HG02571 (cell line): ENCODE measurements at regions not wholly inside any gene's neighbourhood (a gene's known extent, or its start where the extent isn't known, plus 50 kb on each side); places are given as distances from the start of the nearest gene placed in this dataset.

Experiments used
- ATAC-seq: cut with Tn5 transposase; IDR thresholded peaks from one replicate; pipeline ENCODE4 v1.9.1; 2021; ENCODE audit warnings: mild to moderate bottlenecking, moderate library complexity; ENCODE audit not compliant: unreplicated experiment

GRCh38 chr2:34098256-34098655, 499.2 kb upstream of the FAM98A start:
- no peak for ATAC-seq

- ATAC-seq: peak; percentile 72
These were observed 497.6 kb upstream of the FAM98A start for GRCh38 chr2:34096562-34097171.

DNA sequence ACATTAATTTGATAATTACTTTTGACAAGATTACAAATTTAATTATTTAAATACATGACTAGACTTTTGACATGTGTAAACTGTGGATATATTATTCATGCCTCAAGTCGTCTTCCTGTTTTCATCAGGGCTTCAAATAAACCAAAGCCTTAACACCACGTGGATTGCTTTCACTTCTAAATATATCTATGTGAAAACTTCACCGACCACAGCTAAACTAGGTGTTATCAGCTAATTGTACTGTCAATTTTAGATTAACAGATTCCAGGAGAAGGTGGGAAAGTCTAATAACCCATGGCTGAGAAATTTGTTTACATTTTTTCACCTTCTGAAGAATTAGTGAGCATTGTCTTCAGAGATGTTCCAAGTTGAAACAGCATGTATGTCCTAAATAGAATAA, 494.7 kb upstream of the FAM98A start:
- ATAC-seq: no peak

- no peak for ATAC-seq
These were observed 471.1 kb upstream of the FAM98A start for GRCh38 chr2:34070196-34070595.

DNA sequence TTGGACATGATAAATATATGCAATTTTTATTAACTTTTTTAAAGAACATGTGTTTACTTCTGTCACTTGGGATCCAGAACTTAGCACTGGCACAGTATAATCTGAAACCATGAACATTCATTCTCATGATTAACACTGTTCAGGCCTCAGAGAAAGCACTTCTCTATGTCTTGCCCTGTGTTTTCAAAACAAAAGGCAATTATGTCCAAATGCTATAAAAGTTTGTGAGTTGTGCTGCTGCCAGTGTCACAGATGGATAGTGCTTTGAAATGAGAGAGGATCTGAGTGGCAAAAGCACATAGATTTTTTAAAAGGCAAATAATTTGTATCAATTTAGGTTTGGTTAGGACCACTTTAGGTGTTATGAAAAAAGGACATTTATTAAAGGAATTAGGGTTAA, 470.5 kb upstream of the FAM98A start:
- no peak for ATAC-seq

GRCh38 chr2:34050413-34050812, 451.3 kb upstream of the FAM98A start:
- ATAC-seq: no peak

GRCh38 chr2:34045101-34045655, 446.1 kb upstream of the FAM98A start:
- no peak for ATAC-seq

DNA sequence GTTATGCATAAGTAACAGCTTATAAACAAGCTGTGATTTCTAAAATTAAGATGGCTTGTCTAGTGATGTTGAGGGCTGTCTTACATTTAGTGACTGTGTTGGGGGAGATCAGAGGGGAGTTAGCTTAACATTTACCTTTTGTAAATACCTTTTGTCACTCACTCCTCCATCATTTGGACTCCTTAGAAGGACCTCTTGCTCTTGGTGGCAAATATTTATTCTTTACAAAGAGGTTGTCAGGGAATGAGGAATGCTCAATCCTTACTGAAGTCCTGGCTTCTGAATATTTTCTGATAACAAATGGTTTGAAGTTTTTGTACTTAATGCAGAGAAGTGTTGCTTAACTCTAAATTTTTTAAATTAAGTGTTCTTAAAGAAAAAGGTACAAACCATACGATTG, 438.8 kb upstream of the FAM98A start:
- no peak for ATAC-seq

- no peak for ATAC-seq
These were observed 438.1 kb upstream of the FAM98A start for GRCh38 chr2:34037157-34037556.

DNA sequence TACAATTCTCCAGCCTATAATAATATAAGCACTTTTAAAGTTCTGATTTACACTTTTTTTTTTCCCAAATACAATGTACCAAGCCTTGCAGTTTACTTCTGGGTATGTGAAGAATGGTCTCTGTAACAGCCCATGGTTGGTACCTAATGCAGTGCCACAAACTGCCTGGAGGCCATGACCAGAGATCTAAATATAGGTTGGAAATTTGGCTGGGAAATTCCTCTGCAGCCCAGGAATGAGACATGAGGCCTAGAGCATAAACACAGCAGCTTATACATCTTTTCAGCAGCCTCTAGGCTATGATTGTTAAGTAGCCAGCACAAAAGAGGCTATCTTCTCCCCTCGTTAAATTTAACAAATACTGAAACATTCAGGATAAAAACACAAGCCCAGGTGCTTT, 432.0 kb upstream of the FAM98A start:
- no peak for ATAC-seq

GRCh38 chr2:34030273-34030672, 431.2 kb upstream of the FAM98A start:
- no peak for ATAC-seq

DNA sequence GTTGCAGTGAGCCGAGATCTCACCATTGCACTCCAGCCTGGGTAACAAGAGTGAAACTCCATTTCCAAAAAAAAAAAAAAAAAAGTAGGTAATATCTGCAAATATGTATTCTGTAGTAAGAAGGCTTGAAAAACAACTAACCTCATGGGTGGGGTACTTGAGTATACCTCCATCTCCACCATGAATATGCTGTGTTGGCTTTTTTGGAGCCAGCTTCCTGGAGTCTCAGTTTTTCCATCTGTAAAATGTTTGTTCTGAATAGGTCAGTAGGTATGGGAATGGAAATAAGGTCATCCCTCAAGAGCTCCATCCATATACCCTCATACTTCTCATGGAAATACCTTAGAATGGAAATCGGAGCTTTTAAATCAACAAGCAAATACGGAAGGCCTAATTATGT, 430.0 kb upstream of the FAM98A start:
- ATAC-seq: no peak

DNA sequence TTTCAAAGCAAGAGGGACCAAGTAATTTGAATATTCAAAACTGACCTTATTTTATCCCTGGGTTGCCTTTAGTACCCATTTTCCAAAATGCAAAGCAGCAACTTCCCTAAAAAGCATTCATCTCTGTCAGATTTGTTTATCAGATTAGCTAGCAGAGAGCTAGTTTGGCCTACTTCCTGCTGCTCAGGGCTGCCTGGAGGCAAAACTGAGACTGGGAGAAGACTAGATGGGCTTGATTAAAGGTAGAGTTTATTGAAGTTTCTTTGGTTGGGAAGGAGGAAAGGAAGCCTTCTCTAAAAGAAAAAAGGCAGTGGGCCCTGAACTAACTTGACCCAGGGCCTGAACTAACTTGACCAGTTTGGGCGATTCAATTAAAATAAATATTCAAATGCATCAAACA, 426.1 kb upstream of the FAM98A start:
- ATAC-seq: no peak

DNA sequence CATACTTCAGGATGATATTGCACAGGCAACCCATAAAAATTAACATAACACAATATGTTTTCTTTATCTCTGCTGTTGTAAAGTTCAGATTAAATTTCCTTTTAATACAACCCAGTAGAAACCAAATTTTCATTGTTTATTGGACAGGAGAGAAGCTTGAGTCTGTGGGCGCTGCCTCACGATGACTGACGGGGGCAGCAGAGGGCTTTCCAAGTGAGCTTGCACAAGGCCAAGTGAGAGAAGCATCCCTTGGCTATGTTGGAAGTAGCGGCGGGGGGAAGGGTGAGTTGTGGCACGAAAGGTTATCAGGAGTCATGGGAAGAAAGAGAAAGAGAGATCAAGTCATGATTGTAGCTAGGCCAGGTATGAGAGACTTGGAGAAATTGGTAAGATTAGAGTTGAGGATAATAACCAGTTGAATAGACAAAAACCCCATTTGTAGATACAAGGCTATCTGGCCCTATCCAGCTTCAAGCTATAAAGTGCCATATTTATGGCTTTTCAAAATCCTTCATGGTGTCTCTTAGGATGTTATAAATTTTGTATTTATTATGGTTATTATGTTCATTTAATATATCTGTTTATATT, 413.7 kb upstream of the FAM98A start:
- ATAC-seq: no peak

- no peak for ATAC-seq
These were observed 412.6 kb upstream of the FAM98A start for GRCh38 chr2:34011684-34012083.

DNA sequence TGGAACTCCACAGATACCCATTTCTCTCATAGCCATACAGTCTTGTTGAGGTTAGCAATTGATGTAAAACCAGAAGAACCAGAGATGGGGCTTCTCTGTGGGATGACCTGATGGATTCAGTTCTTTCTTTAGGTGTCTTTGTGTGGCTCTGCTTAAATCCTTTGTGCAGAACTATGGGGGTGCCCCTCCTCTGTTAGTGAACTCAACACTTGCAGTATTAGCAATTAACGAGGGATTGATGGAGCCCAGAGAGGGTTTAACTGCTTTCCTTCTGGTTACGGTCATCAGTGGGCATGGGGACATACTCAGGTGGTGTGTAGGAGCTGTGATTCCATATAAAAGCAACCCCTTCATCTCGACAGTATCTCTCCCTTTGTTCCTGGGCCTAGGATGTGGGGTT, 406.8 kb upstream of the FAM98A start:
- ATAC-seq: no peak

DNA sequence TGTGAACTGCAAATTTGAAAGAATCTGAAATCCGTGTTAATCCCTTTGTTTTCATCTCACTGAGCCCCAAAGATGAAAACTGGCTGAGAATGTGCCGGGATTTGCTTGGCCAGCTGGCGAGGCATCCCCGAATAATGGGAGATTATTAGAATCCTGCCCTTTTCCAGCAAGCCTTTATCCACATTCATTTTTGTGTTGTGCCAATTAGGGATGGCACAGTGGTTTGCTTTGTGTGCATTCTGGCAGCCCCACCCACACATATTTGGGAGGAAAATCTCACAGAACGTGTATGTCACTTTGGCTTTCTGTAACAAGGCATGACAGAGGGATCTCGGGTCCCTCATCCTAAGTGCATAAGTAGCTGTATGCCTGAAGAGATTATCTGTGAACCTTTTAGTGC, 405.8 kb upstream of the FAM98A start:
- ATAC-seq: no peak

DNA sequence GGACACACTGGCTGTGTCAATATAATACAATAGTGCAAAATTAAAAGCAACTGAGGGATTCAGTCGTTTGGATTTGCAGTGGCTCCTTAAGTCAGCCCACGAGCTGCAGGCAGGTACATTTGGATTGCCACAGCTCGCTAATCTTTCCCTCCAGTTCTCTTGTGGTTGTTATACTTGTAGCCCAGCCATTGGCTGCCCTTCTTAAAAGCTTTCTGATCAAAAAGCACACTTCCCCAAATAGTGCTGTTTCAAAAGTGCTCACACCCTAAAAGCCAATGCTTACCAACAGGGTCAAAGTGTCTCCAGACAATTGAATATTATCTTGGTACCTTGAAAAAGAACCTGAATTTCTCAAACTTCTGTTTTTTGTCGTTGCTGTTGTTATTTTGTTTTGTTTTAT, 404.7 kb upstream of the FAM98A start:
- ATAC-seq: no peak

DNA sequence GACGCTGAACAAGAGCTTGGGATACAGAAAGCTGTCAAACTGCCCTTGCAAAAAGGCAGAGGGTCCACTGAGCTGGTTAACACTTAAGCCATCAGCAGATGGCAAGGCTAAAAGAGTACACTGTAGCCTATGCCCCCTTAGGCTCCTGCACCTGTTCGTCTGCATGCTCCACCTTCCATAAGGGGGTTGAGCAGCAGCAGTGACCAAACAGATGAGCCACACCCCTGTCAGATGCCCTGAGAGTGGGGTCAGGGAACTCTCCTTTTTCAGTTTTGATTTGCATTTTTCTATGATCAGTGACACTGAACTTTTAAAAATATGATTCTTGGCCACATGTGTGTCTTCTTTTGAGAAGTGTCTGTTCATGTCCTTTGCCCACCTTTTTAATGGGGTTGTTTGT, 402.5 kb upstream of the FAM98A start:
- no peak for ATAC-seq

DNA sequence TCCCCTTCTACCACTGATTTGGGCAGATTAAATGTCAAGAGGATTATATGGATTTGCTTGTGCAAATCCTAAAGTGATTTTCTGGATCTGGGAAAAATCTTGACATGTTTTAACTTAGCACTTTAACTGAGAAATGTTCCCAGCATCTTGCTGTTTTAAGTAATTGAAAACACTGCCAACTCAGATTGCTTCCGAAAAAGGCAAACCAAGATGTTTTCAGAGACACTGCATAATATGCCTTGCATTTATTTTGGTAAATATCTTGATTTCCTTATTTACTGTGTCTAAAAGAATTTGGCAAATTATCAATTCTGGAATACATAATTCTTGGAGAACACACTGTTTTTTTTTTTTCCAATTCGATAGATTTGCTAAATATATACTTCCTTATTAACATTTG, 385.0 kb upstream of the FAM98A start:
- no peak for ATAC-seq

GRCh38 chr2:33978471-33978870, 379.4 kb upstream of the FAM98A start:
- no peak for ATAC-seq

- no peak for ATAC-seq
These were observed 376.4 kb upstream of the FAM98A start for GRCh38 chr2:33975498-33975897.

GRCh38 chr2:33967103-33967502, 368.0 kb upstream of the FAM98A start:
- ATAC-seq: no peak
